Activated CD4-positive, alpha-beta T cell treated with anti-CD3 and anti-CD28 coated beads, Interleukin-2, Interleukin-4, amounts not matched to agents 100 ng/mL and 50 ng/mL, durations not matched to agents 16 hours and 8 hours (primary cell): ENCODE measurements at regions not wholly inside any gene's neighbourhood (a gene's known extent, or its start where the extent isn't known, plus 50 kb on each side); places are given as distances from the start of the nearest gene placed in this dataset.

ENCODE experiments used
- DNase-seq: peaks from one replicate; pipeline ENCODE4 v3.0.0-alpha.2; 2020; ENCODE audit warnings: low spot score

DNA sequence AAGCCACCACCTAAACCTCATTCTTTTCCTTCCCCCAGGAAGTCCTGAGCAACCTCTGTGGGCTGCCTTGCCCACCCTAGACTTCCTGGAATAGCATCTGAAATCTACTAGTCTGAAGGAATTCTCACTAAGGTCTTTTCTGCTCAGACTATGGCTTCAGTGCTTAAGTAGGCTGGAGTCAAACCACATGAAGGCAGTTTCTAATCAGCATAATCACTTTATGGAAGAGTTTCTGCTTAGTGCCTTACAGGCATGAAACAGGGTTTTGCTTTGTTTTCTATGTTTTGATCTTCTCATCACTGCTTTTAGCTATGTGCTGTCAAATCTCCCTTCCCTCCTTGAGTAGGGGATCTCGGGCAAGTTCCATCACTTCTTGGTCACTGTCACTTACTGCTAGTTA is 117.7 kb downstream of the WT1 start:
- DNase-seq: no peak

DNA sequence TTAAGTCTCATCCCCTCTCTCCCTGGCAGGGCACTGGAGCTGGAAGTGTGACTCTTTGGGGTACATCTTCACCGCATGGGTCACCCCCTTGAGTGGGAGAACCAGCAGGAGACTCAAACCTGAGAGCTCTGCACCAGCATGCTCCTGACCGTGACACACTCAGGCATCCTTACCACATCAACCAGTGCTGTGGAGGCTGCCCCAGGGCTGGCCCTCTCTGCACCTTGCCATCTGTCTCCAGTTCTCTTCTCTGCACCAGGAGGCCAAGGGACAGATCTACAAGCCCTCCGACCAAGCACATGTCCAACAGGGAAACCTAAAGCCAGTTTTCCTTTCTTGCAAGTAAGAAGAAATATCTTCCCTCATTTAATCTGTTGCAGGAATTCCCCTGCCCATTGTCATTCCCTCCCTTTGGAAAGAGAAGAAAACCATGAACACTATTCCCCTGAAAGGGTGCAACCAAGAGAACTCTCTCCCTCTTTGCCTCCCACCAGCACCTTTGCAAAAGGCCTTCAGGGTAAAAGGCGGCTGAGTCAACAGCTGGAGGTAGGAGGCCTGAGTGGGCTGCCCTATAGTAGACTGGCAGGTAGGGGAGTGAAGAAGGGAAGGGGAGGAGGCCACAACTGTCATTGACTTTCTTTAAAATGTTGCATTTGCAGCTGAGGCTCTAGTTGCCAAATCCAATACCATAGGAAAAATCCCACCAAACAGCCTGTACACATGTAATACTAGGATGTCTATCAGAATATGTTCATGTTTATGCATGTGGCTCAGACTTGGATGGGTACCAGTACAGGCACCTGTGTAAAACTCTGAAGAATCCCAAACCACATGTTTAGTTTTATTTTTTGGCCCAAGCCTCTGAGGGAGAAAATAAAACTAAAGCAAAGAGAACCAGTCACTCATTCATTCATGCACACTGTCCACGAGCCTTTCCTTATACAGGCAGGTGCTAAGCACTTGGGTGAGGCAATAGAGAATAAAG is 117.0 kb downstream of the WT1 start:
- DNase-seq: no peak

DNA sequence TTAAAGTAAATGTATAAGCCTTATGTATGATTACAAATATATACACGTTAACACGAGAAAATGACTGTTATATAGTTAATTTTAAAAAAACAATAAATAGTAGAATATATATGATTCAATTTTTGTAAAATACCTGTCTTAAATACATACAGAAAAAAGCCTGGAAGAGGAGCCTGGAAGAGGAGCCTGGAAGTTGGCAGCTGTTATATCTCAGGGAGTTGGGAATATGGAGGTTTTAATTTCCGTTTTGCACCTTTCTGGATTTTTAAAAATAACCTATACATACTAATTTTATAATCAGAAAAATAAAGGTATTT is 111.6 kb downstream of the WT1 start:
- DNase-seq: no peak

DNA sequence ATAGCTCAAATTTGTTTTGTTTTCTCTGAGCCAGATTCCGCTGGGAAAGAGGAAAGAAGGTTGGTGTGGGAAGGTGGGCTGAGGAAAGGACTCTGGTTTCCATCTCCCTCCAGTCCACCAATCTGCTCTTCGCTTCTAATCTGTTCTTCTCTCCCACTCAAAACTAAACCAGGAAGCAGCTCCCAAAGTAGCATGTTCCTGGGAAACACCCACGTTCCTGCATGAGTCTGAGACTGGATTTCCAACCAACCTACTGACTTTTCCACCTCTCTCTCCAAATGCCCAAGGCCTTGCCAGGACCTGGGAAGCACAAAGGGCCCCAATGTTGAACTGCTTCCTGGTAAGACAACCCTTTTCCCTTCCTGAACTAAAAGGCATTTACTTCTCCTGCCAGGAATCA is 110.2 kb downstream of the WT1 start:
- DNase-seq: no peak

DNA sequence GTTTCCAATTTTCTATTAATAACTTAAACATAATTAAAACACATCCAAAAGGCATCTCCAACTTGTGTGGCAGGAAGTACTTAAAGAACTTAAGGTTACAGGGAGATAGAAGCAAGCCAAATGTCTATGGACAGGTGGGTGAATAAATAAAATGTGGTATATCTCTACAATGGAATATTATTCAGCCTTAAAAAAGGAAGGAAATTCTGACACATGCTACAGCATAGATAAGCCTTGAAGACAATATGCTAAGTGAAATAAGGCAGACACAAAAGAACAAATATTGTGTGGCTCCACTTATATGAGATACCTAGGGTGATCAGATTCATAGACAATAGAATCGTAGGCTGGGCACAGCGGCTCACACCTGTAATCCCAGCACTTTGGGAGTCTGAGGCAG is 109.6 kb downstream of the WT1 start:
- DNase-seq: no peak

DNA sequence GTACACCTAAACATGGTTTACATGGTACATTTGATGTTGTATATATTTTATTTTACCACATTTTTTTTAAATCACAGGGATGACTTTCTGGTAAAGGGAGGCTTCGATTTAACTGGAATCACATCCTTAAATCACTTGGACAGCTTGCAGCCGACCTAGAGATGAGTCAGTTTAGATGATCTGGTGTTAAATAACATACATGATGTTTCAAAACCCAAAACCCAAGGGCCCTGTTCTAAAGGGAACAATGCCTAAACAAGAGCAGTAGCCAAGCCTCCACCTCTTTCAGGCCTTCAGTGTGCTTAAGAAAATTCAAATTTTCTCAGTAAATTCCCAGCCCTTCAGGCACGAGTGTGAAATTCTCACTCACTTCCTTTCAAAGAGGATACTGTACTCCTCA is 108.8 kb downstream of the WT1 start:
- DNase-seq: no peak

DNA sequence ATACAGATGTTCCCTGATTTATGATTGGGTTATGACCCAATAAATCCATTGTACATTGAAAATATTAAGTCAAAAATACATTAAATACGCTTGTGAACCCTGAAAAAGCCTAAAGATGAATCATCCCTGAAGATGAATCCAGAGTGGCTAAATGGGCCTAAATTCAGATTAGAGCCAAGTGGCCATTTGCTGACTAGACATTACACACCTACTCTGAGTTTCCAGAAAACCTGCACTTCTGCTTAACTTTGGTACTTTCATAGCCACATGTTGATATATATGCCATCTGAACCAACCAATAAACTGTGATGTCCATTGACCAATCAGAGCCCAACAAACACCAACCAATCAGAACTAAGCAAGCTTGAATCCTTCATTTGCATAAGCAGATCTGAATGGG is 106.9 kb downstream of the WT1 start:
- DNase-seq: no peak

DNA sequence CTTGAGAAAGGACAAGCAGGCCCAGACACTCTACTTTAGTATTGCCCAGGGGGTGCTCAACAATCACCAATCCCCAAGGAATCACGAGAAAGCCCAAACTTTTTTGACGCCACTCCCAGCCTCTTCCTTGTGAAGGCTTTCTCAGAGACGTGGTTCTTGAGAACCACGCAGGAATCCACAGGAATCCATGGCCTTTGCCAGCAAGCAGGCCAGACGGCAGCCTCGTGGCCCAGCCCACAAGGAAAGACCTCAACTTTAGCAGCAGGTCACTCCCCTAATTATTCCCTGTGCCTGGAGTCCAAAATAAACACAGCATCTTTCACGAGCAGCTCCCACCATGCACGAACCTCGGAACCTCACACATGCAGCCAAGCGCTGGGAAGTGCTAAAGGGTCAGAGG is 104.2 kb downstream of the WT1 start:
- no peak for DNase-seq

DNA sequence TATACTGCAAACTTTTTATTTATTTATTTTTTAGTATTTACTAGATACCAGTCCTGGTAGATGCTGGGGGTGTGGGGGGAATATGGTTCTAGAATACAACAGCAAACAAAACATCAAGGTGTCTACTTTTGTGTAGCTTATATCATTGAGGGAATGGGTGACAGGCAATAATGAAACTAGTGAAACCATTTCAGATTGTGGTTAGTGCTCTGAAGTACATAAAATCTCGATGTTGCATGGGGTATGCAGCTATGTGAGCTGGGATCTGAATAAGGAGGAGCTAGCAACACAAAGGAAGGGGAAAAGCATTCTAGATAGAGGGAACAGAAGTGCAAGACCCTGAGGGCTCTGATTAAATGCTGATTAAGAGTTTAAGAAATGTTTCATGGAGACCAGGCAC is 103.5 kb downstream of the WT1 start:
- DNase-seq: no peak

DNA sequence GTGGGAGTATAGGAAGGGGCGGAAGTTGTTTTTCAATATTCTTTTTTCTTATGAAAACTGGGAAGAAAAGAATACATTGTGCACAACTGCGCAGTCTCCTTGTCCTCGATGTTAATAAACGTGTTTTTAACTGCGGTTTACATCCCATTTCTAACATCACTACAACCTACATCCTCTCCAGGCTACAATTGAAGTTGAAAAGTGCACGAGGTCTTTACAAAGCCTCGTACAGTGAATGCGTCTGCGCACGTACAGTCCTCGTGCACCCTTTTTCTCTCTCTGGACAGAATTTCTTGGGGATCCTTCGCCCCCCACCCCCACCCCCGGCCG is 102.4 kb downstream of the WT1 start:
- no peak for DNase-seq

DNA sequence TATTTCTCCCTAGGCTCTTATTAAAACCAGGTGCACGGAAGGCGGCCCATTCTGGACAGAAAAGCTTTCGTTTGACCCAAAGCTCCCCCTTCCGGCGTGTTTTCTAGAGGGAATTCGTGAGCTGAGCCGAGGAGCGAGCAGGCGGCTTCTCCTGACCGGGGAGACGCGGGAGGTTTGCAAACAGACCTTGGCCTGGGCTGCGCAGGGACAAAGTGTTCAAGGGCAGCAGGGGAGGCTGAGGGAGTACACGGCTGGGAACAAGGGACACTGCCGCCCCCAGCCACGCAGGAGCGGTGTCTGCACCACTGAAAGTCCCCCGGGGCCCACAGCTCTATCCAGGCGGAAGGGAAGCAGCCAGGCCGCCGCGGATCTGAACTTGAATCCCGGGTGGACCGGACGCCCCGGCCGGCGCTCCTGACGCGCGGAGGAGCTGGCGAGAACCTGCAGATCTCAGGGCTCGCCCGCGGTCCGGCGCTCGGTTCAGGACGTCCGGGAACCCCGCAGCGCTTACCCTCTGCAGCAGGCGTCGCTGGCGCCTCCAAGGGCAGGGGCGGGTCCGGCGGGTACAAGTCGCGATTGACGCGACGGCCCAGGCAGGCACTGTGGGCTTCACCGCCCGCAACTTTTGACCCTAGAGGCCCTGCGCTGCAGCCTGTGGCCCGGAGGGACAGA is 101.9 kb downstream of the WT1 start:
- DNase-seq: no peak

DNA sequence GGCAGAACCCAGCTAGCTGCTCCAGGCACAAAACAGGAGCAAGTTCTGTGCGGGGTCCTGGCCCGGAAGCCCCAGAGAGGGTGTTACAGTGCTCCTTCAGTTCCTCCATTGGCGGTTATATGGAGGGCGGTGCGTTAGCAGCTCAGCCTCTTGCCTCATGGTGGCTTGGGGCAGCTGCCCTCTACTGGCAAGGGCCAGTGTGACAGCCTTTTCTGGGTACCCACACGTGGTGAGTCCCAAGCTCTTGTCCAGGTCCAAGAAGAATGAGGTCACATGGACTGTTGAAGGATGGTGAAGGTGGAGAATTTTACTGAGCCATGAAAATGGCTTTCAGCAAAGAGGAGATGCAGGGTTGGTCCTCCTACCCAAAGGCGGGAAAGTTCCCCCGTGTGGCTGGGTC is 100.5 kb downstream of the WT1 start:
- no peak for DNase-seq
